Panc1 (cell line): ENCODE measurements at regions not wholly inside any gene's neighbourhood (a gene's known extent, or its start where the extent isn't known, plus 50 kb on each side); places are given as distances from the start of the nearest gene placed in this dataset.

Experiments used
- POLR2AphosphoS5 ChIP-seq: IDR thresholded peaks from 2 replicates; pipeline ENCODE4 v1.6.1; 2012; ENCODE audit warnings: mild to moderate bottlenecking, low read depth, low read length, moderate library complexity
- SIN3A ChIP-seq: IDR thresholded peaks from 2 replicates; pipeline ENCODE4 v1.6.1; 2012; ENCODE audit warnings: low read depth, mild to moderate bottlenecking, low read length, moderate library complexity, borderline replicate concordance; ENCODE audit not compliant: insufficient read depth
- TF ChIP-seq, protein P1 (sequence below): fragments of 450-650 bp; IDR thresholded peaks from 2 replicates; pipeline ENCODE4 v1.5.1; 2017; ENCODE audit warnings: mild to moderate bottlenecking
- TF ChIP-seq, protein P2 (sequence below), 2 experiments: IDR thresholded peaks; 2 replicates each; pipeline ENCODE4 v1.6.1; 2011 to 2012; ENCODE audit warnings: low read depth in 2 of 2, control low read depth in 1 of 2, low read length in 1 of 2, mild to moderate bottlenecking in 1 of 2, moderate library complexity in 1 of 2; ENCODE audit not compliant: insufficient read depth in 1 of 2

- TF ChIP-seq, protein P1, sequence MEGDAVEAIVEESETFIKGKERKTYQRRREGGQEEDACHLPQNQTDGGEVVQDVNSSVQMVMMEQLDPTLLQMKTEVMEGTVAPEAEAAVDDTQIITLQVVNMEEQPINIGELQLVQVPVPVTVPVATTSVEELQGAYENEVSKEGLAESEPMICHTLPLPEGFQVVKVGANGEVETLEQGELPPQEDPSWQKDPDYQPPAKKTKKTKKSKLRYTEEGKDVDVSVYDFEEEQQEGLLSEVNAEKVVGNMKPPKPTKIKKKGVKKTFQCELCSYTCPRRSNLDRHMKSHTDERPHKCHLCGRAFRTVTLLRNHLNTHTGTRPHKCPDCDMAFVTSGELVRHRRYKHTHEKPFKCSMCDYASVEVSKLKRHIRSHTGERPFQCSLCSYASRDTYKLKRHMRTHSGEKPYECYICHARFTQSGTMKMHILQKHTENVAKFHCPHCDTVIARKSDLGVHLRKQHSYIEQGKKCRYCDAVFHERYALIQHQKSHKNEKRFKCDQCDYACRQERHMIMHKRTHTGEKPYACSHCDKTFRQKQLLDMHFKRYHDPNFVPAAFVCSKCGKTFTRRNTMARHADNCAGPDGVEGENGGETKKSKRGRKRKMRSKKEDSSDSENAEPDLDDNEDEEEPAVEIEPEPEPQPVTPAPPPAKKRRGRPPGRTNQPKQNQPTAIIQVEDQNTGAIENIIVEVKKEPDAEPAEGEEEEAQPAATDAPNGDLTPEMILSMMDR = no peak
- TF ChIP-seq, protein P2, sequence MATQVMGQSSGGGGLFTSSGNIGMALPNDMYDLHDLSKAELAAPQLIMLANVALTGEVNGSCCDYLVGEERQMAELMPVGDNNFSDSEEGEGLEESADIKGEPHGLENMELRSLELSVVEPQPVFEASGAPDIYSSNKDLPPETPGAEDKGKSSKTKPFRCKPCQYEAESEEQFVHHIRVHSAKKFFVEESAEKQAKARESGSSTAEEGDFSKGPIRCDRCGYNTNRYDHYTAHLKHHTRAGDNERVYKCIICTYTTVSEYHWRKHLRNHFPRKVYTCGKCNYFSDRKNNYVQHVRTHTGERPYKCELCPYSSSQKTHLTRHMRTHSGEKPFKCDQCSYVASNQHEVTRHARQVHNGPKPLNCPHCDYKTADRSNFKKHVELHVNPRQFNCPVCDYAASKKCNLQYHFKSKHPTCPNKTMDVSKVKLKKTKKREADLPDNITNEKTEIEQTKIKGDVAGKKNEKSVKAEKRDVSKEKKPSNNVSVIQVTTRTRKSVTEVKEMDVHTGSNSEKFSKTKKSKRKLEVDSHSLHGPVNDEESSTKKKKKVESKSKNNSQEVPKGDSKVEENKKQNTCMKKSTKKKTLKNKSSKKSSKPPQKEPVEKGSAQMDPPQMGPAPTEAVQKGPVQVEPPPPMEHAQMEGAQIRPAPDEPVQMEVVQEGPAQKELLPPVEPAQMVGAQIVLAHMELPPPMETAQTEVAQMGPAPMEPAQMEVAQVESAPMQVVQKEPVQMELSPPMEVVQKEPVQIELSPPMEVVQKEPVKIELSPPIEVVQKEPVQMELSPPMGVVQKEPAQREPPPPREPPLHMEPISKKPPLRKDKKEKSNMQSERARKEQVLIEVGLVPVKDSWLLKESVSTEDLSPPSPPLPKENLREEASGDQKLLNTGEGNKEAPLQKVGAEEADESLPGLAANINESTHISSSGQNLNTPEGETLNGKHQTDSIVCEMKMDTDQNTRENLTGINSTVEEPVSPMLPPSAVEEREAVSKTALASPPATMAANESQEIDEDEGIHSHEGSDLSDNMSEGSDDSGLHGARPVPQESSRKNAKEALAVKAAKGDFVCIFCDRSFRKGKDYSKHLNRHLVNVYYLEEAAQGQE (IDR thresholded peaks at IDR 0.05; ENCODE audit: insufficient read depth in 1 of 2, low read depth in 2 of 2, low read length in 1 of 2) = no peak
- TF ChIP-seq SIN3A (no peak), POLR2AphosphoS5 (no peak)
Observed at GRCh38 chr5:168072665-168073064, 218.8 kb upstream of the WWC1 start.
